Vagina (tissue), 2 donors: ENCODE measurements at regions not wholly inside any gene's neighbourhood (a gene's known extent, or its start where the extent isn't known, plus 50 kb on each side); places are given as distances from the start of the nearest gene placed in this dataset.

Experiments used
- DNase-seq, 2 donors: peaks; one replicate each; pipeline ENCODE4 v3.0.0-alpha.2; 2017; ENCODE audit errors: extremely low spot score in 2 of 2
- H3K27ac ChIP-seq: fragments of 200-600 bp; sonication (generic); one replicate; pipeline ENCODE4 v1.5.1; 2019
- H3K27me3 ChIP-seq: fragments of 200-600 bp; sonication (generic); one replicate; pipeline ENCODE4 v1.5.1; 2019
- H3K36me3 ChIP-seq, 2 donors: fragments of 200-600 bp; sonication (generic); one replicate each; pipeline ENCODE4 v1.5.1; 2017 to 2019
- H3K4me1 ChIP-seq: fragments of 200-600 bp; sonication (generic); one replicate; pipeline ENCODE4 v1.5.1; 2019
- H3K4me3 ChIP-seq, 2 donors: fragments of 200-600 bp; sonication (generic); 1 replicate in 1 of 2; 2 replicates in 1 of 2; pipeline ENCODE4 v1.5.1; 2016 to 2019
- H3K9me3 ChIP-seq: fragments of 200-600 bp; sonication (generic); one replicate; pipeline ENCODE4 v1.5.1; 2019
- POLR2A ChIP-seq, 2 donors: fragments of 450-650 bp; IDR thresholded peaks; one replicate each; pipeline ENCODE4 v1.6.1; 2017; ENCODE audit warnings: antibody characterized with exemption in 2 of 2, mild to moderate bottlenecking in 2 of 2, moderate library complexity in 2 of 2
- POLR2AphosphoS5 ChIP-seq, 2 donors: sonication (generic); formaldehyde crosslinking; IDR thresholded peaks; one replicate each; pipeline ENCODE4 v1.9.0; 2017; ENCODE audit warnings: antibody characterized with exemption in 2 of 2, mild to moderate bottlenecking in 2 of 2, low read depth in 1 of 2; ENCODE audit not compliant: insufficient read depth in 1 of 2
- intact Hi-C: fragments of 100-400 bp; cut with DNase I; formaldehyde crosslinking; loops from one replicate; pipeline ENCODE4 v1.15.1; 2023
- TF ChIP-seq, protein P1 (sequence below), 3 experiments: fragments of 450-650 bp in 2 of 3; fragments of 200-600 bp in 1 of 3; sonication (generic) in 1 of 3; IDR thresholded peaks; one replicate each; pipeline ENCODE4 v1.5.1; 2017 to 2019; ENCODE audit warnings: antibody characterized with exemption in 3 of 3, mild to moderate bottlenecking in 2 of 3, moderate library complexity in 2 of 3

DNA sequence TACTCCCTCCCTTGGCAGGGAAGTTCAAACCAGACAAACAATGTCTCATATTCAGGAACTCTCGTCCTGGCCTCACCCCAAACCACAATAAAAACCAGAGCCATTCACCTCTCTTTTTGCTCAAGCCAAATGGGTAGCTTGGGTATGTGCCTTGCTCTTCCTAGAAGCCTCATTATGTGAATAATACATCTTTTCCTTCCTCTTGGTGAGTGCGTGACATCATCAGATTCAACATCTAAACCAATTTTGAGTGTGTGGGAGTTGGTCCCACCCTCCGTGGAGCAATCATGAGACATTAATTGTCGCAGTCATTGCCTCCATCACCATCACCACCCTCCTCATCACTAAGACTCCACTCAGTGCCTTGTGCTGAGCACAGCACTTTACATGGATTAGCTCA lies 482.9 kb downstream of the PTPRU start:
- no peaks in the 10 kb centered on the region for H3K27me3 ChIP-seq
- H3K4me3 ChIP-seq: no peak overlapping the region
- peaks cover 6% of the 10 kb centered on the region for H3K9me3 ChIP-seq
- intact Hi-C loops: no loop called here
- TF ChIP-seq POLR2A (IDR thresholded peaks at IDR 0.05): no peak
- TF ChIP-seq, protein P1, sequence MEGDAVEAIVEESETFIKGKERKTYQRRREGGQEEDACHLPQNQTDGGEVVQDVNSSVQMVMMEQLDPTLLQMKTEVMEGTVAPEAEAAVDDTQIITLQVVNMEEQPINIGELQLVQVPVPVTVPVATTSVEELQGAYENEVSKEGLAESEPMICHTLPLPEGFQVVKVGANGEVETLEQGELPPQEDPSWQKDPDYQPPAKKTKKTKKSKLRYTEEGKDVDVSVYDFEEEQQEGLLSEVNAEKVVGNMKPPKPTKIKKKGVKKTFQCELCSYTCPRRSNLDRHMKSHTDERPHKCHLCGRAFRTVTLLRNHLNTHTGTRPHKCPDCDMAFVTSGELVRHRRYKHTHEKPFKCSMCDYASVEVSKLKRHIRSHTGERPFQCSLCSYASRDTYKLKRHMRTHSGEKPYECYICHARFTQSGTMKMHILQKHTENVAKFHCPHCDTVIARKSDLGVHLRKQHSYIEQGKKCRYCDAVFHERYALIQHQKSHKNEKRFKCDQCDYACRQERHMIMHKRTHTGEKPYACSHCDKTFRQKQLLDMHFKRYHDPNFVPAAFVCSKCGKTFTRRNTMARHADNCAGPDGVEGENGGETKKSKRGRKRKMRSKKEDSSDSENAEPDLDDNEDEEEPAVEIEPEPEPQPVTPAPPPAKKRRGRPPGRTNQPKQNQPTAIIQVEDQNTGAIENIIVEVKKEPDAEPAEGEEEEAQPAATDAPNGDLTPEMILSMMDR (IDR thresholded peaks at IDR 0.05): no peak
- no peak for TF ChIP-seq POLR2AphosphoS5 (IDR thresholded peaks at IDR 0.05; ENCODE audit: insufficient read depth in 1 of 2, low read depth in 1 of 2)
- H3K4me1 ChIP-seq: no peaks in the 10 kb centered on the region
- no peak for DNase-seq
- no peak overlapping the region for H3K27ac ChIP-seq
- no peaks in the 10 kb centered on the region for H3K36me3 ChIP-seq

DNA sequence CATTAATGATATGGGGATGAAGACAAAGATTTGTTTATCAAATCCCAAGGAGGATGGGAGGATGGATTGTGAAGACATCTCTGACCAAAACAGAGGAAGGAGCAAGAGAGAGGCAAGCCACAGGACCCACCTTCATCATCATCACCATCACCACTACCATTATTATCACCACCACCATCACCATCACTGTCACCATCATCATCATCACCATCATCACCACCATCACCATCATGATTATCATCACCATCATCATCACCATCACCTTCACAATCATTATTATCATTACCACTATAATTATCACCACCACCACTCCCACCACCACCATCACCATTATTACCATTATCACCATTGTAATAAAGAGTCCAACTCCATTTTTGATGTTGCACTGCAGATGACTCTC lies 482.5 kb downstream of the PTPRU start:
- Histone ChIP-seq H3K36me3 (no peaks in the 10 kb centered on the region), H3K9me3 (peaks cover 6% of the 10 kb centered on the region), H3K4me3 (no peak overlapping the region), H3K27ac (no peak overlapping the region), H3K27me3 (no peaks in the 10 kb centered on the region), H3K4me1 (no peaks in the 10 kb centered on the region)
- DNase-seq: no peak
- TF ChIP-seq POLR2A (IDR thresholded peaks at IDR 0.05) (no peak), POLR2AphosphoS5 (IDR thresholded peaks at IDR 0.05; ENCODE audit: insufficient read depth in 1 of 2, low read depth in 1 of 2) (no peak)
- TF ChIP-seq, protein P1 (IDR thresholded peaks at IDR 0.05): no peak
- intact Hi-C loops: no loop called here

DNA sequence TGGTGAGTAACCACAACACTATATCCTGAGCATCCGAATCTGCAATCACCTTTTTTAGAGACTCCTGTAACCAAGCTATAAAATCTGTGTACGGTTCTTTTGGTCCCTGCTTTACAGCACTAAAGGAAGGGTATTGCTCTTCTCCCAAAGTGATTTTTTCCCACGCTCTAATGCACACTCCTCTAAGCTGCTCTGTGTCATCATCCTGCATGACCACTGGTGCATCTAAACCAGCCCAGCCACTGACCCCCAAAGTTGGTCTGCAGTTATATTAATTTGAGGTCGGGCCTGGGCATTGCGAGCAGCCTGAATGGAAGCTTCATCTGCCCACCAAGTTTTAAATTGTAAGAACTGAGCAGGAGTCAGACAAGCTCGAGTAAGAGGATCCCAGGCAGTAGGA lies 480.0 kb downstream of the PTPRU start:
- no peaks in the 10 kb centered on the region for H3K9me3 ChIP-seq
- no peaks in the 10 kb centered on the region for H3K36me3 ChIP-seq
- TF ChIP-seq POLR2AphosphoS5 (IDR thresholded peaks at IDR 0.05; ENCODE audit: insufficient read depth in 1 of 2, low read depth in 1 of 2) (no peak), POLR2A (IDR thresholded peaks at IDR 0.05) (no peak)
- TF ChIP-seq, protein P1 (IDR thresholded peaks at IDR 0.05): no peak
- no peaks in the 10 kb centered on the region for H3K4me1 ChIP-seq
- no peak for DNase-seq
- H3K27me3 ChIP-seq: no peaks in the 10 kb centered on the region
- intact Hi-C loops: no loop called here
- H3K27ac ChIP-seq: no peak overlapping the region
- no peak overlapping the region for H3K4me3 ChIP-seq

DNA sequence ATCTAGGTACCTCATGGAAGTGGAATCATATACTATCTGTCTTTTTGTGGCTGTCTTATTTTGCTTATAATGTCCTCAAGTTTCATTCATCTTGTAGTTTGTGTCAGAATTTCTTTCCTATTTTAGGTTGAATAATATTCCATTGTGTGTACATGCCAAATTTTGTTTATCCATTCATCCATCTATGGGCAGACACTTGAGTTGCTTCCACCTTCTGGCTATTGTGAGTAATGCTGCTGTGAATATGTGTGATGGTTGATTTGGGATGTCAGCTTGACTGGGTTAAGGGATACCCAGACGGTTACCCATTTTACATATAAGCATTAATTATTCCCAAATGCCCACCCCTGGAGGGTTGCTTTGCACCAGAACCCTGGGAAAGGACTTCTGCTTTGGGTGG lies 477.5 kb downstream of the PTPRU start:
- DNase-seq: no peak
- Histone ChIP-seq H3K27me3 (no peaks in the 10 kb centered on the region), H3K27ac (no peak overlapping the region), H3K4me1 (peaks cover 15% of the 10 kb centered on the region), H3K4me3 (no peak overlapping the region), H3K36me3 (no peaks in the 10 kb centered on the region), H3K9me3 (no peaks in the 10 kb centered on the region)
- intact Hi-C loops: loop anchor here (5.0 kb wide), 1 partner anchor 467 kb away; no protein-coding TSS in a partner anchor
- TF ChIP-seq, protein P1 (IDR thresholded peaks at IDR 0.05): no peak
- TF ChIP-seq POLR2A (IDR thresholded peaks at IDR 0.05): no peak
- TF ChIP-seq POLR2AphosphoS5 (IDR thresholded peaks at IDR 0.05; ENCODE audit: insufficient read depth in 1 of 2, low read depth in 1 of 2): no peak

DNA sequence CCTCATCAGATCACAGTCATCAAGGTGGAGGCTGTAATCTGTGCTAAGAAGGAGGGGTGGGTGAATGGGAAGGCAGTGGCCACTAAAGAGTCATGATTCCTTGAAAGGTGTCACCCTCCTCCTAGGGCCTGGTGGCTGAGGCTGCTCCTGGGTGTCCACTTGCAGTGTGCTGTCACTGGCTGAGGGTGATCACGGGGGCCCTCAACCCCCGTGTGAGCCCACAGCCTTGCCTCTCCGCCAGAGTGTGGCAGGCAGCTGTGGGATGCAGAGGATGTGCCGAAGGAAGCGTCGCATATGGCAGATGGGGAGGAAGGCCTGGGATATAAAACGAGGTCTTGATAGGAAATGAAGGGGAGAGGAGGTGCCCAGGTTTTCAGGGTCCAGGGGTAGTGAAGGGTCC lies 476.5 kb downstream of the PTPRU start:
- intact Hi-C loops: loop anchor here (5.0 kb wide), 1 partner anchor 466 kb away; no protein-coding TSS in a partner anchor
- H3K27me3 ChIP-seq: no peaks in the 10 kb centered on the region
- no peak for DNase-seq
- no peaks in the 10 kb centered on the region for H3K36me3 ChIP-seq
- no peak for TF ChIP-seq POLR2A (IDR thresholded peaks at IDR 0.05)
- TF ChIP-seq, protein P1 (IDR thresholded peaks at IDR 0.05): no peak
- no peak for TF ChIP-seq POLR2AphosphoS5 (IDR thresholded peaks at IDR 0.05; ENCODE audit: insufficient read depth in 1 of 2, low read depth in 1 of 2)
- no peaks in the 10 kb centered on the region for H3K9me3 ChIP-seq
- H3K4me1 ChIP-seq: peaks cover 23% of the 10 kb centered on the region
- no peak overlapping the region for H3K27ac ChIP-seq
- no peak overlapping the region for H3K4me3 ChIP-seq
